NCI-H2196 (cell line): ENCODE measurements at regions not wholly inside any gene's neighbourhood (a gene's known extent, or its start where the extent isn't known, plus 50 kb on each side); places are given as distances from the start of the nearest gene placed in this dataset.

ENCODE experiments used
- DNase-seq: peaks from one replicate; lab custom pipeline; 2025; ENCODE audit not compliant: unreplicated experiment; lab: John Stamatoyannopoulos, UW

- DNase-seq, result no peak
Observed at GRCh38 chr13:112193463-112194166, 126.7 kb downstream of the SOX1 start.

- DNase-seq, result no peak
Observed at GRCh38 chr13:112194167-112194530, 127.2 kb downstream of the SOX1 start.

DNA sequence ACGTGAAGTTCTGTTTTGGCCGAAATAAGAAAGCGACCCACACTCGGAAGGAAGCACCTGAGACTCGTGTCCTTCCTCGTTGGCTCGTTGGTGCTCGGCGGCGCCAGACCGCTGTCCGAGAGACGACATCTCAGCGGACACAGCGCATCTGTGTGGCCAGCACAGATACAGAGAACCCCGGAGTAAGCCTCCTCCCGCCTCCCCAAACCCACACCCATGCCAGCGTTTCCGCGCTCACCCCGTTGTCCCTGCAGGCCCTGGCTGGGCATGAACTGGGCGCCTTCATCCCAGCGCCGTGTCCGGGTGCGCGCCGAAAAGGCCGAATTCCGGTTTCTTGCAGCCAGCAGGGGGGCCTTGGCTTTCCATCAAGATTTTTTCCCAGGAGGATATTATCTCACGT is 127.6 kb downstream of the SOX1 start:
- DNase-seq, result no peak

DNA sequence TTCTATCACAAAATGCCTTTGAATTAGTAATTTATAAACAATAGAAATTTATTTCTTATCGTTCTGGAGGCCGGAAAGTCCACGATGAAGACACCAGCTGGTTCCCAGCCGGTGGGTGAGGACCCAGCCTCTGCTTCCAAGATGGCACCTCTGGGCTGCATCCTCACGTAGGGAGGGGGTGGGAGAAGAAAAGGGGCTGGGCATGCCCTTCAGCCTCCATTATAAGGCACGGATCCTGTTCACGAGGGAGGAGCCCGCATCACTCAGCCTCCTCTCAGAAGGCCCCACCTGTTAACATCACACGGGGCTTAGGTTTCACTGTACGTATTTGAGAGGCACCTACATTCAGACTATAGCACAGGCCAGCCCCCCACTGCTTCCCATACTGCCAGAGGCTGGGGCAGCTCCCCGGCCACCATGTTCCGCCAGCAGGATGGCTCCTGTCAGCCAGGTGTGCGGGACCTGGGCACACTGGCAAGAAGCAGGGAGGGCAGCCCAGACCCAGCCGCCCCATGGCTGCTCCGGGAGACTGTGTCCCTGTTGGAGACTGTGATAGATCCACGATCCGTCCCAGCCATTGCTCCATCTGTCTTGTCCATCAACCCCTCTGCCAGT is 131.6 kb downstream of the SOX1 start:
- DNase-seq, result no peak

- DNase-seq, result no peak
Observed at GRCh38 chr13:112200200-112200599, 133.3 kb downstream of the SOX1 start.

DNA sequence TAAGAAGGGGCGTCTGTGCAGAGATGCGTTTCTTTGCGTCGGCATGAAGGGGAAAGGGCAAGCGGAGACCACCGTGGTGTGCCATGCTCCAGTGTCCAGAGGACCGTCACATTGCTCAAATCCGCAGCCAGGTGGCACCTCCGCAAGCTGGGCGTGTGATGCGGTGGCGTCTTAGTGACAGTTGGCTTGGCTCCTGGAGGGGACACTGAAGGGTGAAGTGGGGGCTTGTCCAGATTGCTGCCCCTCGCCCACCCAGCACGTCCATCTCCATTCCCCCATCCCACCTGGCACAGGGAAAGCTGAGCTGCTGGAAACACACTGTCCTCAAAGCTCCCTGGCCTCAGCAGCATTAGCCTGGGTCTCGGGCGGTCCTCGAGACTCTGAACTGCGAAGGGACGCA is 135.3 kb downstream of the SOX1 start:
- no peak for DNase-seq

DNA sequence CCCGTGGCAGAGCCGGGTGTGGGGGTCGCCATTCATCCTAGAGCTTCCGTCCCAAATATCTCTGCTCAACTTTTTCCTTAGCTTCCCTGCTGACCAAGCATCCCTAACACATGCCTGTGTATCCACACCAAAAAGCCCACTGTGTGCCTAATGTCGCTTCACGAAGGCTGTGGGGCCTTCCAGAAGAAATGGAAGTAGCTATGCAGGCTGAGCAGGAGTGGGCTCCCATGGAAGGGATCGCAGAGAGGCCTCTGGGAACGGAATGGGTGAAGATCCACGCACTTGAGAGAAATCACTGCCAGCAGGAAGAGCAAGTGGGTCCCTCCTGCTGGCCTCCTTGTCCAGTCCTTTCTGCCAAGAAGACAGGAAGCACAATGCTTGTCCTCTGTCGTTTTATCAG is 136.0 kb downstream of the SOX1 start:
- no peak for DNase-seq

GRCh38 chr13:112203614-112204013 is 136.7 kb downstream of the SOX1 start:
- no peak for DNase-seq

DNA sequence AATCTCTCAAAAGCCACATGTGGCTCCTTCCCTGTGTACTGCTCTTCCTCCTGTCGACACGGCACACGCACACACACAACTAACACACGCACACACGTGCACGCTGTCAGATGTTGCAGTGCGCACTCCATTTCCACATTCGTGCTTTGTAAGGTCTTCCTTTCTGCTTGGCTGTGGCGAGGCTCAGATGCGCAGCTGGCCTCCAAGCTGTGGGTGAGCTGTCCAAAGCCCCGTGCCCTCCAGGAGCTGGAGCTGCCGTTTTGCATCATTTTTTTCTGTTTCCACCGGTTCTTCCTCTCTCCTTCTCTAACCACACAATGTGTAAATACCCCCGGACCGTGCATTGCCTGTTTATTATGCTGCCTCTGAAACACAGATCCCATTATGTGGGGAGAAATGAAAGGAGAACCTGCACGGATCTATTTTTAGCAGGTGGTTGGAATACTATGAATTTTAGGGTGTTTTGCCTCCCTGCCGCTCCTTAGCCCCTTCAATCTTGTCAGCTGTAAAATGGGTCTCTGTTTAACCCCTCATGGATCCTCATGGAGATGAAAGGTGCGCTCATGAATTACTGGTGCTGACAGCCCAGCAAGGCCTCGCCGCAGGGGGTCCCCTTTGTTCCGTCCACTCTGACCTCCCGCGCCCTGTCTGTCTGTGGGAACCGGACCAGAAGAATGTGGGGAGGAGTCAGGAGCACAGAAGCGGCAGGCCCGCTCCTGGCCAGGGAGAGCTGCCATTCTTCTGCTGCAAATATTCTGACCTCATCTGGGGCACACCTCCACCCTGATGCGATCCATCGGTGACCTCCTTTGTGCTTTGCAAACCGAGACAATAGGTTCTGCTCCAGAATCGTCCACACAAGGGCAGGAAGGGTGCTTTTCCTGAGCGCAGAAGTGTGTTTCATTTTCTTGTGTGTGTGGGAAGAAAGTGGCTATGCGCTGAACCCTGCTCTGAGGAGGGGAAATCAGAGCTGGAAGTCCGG is 137.7 kb downstream of the SOX1 start:
- no peak for DNase-seq

DNA sequence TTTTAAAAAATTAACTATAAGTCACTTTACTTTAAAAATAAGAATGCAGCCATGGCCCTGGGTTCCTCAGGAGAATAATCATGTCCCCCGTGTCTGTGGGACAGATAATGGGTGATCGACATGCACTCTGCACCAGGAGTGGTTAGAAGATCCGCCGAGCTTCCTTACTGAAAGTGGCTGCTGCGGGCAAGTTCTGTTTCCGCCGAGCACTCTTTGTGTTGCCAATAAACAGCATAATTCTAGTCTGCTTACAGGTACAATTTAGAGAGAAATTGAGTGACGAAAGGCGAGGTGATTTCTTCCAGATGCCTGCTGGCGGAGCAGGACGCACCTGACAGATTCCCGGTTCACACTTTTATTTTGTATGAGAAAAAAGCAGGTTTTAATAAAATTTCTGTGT is 139.0 kb downstream of the SOX1 start:
- no peak for DNase-seq

DNA sequence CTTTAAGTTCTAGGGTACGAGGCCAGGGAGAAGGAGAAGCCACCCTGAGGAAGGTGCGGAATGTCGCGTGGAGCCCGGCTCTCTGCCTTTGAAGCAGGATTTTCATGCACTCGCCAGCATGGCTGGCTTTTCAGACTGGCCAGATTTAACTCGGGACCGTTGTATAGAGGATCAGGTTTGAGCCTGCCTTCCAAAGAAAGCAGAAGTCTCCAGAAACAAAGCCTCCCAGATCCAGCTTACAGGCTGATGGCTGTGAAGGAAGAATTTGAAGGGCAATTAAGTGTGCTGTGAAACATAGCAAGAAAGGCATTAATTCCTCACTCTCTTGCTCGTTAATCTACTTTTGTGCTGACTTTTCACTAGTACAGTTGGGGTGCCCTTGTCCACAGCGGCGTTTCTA is 140.2 kb downstream of the SOX1 start:
- no peak for DNase-seq

DNA sequence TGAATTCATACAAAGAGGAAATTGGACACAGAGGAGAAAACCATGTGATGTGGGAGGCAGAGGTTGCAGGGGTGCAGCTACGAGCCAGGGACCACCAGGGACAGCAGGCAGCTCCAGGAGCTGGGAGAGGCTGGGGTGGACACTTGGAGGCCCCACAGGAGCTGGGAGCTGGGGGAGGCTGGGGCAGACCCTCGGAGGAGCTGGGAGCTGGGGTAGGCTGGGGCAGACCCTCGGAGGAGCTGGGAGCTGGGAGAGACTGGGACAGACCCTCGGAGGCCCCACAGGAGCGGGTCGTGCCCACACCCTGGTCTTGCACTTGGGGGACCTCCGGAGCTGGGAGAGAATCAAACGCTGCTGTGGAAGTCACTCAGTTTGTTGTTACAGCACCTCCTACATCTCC is 141.7 kb downstream of the SOX1 start:
- no peak for DNase-seq

GRCh38 chr13:112209266-112209665 is 142.3 kb downstream of the SOX1 start:
- no peak for DNase-seq

GRCh38 chr13:112209711-112210110 is 142.8 kb downstream of the SOX1 start:
- DNase-seq, result no peak

DNA sequence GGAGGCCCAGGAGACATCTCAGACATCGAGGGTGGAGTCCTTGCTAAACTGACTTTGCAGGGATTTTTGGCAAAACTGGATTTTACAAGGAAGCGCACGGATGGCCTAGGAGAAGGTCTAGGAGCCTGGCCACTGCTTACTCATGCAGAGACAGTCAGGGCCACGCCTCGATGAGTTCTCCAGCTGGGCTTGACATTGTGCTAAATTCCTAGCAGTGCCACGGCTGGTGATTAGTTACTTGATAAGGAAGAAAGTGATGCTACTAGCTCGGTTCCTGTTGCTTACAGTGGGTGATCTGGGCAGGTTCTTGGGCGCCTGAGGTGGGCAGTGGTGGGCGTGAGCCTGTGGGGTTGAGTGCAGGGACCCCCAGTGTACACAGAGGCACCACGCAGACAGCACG is 143.4 kb downstream of the SOX1 start:
- DNase-seq, result no peak

GRCh38 chr13:112212533-112212932 is 145.6 kb downstream of the SOX1 start:
- no peak for DNase-seq

DNA sequence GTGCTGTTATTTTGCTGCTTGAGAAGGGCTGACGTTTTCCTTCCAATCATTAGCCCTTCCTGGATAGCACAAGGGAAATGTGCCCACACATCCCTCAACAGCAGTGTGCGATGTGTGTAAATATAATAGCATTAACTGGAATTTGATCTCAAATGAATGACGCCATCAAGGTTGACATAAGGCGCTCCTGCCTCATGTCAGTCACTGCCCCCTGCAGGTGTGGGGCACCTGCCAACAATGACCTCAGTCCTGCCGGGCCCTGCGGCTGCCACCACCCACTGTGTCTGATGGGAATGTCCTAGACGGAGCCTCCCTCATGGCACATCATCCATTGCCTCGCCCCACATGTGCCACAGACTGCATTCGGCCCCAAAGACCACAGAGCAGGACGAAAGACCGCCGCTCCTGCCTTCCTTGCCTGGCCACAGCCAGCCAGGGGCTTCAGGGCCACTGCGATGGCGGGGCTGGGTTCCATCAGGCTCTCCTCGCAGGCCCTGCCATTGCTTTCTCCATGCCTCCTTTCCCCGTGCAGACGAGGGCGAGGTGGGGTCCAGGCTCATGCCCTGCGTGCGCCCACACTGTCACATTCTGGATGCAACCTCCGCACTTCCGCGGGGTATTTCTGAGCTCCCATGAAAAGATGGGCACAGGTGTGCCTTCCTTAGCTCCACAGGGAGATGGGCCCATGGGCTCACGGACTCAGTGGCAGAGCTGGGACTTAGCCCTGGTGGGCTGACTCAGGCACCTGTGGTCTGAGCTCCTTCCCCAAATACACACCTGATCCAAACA is 146.7 kb downstream of the SOX1 start:
- DNase-seq, result peak; percentile 74

DNA sequence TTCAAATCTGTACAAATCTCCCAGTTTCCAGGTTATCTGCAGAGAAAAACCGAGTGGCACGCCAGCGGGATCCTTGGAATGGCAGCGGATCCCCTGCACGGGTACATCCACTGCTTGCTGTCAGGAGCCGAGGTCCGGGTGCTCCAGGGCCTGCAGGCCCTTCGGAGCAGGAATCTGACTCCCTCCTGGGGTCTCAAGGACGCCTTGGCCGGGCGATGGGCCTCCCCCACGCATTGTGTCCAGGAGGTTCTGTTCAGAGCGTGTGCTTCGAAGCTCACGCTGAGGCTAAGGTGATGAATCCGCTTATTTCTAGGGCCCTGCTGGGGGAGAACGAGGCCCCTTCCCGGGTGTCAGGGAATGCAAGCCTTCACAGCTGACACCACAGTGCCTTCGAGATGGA is 148.9 kb downstream of the SOX1 start:
- DNase-seq, result no peak

DNA sequence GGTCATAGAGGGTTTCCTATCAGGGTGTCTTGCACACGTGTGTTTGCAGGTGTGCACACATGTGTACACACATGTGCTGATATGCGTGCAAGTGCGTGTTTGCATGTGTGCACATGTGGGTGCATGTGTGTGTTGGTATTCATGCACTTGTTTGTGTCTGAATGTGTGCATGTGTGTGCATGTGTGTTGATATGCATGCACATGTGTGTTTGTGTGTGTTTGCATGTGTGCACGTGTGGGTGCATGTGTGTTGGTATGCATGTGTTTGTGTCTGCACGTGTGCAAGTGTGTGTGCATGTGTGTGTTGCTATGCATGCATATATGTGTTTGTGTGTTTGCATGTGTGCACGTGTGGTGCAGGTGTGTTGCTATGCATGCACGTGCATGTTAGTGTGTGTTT is 150.5 kb downstream of the SOX1 start:
- DNase-seq, result no peak

GRCh38 chr13:112218416-112218815 is 151.5 kb downstream of the SOX1 start:
- DNase-seq, result no peak

GRCh38 chr13:112219740-112220139 is 152.8 kb downstream of the SOX1 start:
- no peak for DNase-seq
